Activated T-helper 1 cell treated with anti-CD3 and anti-CD28 coated beads, Interleukin-12 subunit alpha, Interleukin-12 subunit beta, Interleukin-2, Interleukin-4 antibody, amounts not matched to agents 30 ng/mL and 10 ng/mL and 1 ng/mL, durations not matched to agents 14 hours and 24 hours and 36 hours (primary cell): ENCODE measurements at regions not wholly inside any gene's neighbourhood (a gene's known extent, or its start where the extent isn't known, plus 50 kb on each side); places are given as distances from the start of the nearest gene placed in this dataset.

Experiments used
- DNase-seq: peaks from one replicate; pipeline ENCODE4 v3.0.0; 2021; ENCODE audit warnings: low spot score
- H3K27ac Mint-ChIP-seq: one replicate; pipeline ENCODE4 v1.8.0; 2021; ENCODE audit warnings: mild to moderate bottlenecking, mixed read lengths
- H3K27me3 Mint-ChIP-seq: one replicate; pipeline ENCODE4 v1.8.0; 2022; ENCODE audit warnings: mild to moderate bottlenecking, moderate library complexity, mixed read lengths; ENCODE audit not compliant: insufficient read depth
- H3K36me3 Mint-ChIP-seq: one replicate; pipeline ENCODE4 v1.8.0; 2021; ENCODE audit warnings: low read depth, mixed read lengths
- H3K4me1 Mint-ChIP-seq: one replicate; pipeline ENCODE4 v1.8.0; 2021; ENCODE audit warnings: low read depth, mixed read lengths
- H3K4me3 Mint-ChIP-seq: one replicate; pipeline ENCODE4 v1.8.0; 2021; ENCODE audit warnings: mild to moderate bottlenecking, moderate library complexity, mixed read lengths
- H3K9me3 Mint-ChIP-seq: one replicate; pipeline ENCODE4 v1.8.0; 2021; ENCODE audit warnings: mixed read lengths
- intact Hi-C: fragments of 100-400 bp; cut with micrococcal nuclease; formaldehyde crosslinking; loops from one replicate; pipeline ENCODE4 v1.15.1; 2024

DNA sequence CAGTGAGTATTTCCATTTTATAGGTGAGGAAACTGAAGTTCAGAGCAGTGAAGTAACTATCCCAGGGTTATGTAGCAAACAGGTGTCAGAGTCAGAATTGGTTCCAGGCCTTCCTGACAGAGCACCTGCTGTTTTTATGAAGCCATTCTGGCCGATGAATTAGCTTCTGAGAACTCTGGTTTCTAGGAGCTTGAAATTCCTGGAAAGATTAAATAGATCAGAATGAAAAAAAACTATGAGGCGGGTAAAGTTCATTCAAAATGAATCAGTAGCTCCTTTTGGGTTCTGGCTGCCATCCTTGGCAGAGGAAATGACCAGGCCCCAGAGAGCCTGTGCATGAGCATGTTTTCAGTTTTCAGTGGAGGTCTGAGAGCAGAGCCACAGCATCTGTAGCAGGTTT lies 59.3 kb upstream of the CFAP161 start:
- DNase-seq, result no peak
- intact Hi-C loops, result no loop called here
- H3K27ac Mint-ChIP-seq, result peak overlapping the region; percentile 48
- H3K4me3 Mint-ChIP-seq, result no peak overlapping the region
- peaks cover 16% of the 10 kb centered on the region for H3K9me3 Mint-ChIP-seq
- H3K4me1 Mint-ChIP-seq, result peaks cover 20% of the 10 kb centered on the region
- H3K27me3 Mint-ChIP-seq, result peaks cover 9% of the 10 kb centered on the region
- peaks cover 4% of the 10 kb centered on the region for H3K36me3 Mint-ChIP-seq

DNA sequence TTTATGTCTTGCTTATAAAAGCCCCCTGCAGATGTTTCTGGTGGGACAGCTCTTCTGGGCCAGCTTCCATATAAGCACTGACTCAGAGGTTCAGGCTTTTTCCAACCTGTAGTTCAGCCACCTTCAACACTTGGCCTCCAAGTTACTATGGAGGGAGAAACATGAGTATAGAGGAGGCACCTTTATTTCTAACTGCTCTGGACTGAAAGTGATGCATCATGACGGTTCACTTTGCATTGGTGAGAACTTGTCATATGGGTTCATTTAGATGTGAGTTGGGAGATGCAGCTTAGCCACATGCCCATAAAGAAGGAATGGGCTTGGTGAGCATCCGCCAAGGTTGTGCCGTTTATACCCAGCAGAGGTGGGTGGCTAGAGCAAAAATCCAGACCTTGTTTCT lies 58.8 kb upstream of the CFAP161 start:
- H3K9me3 Mint-ChIP-seq, result peaks cover 16% of the 10 kb centered on the region
- peaks cover 4% of the 10 kb centered on the region for H3K36me3 Mint-ChIP-seq
- H3K4me3 Mint-ChIP-seq, result no peak overlapping the region
- H3K27me3 Mint-ChIP-seq, result peaks cover 9% of the 10 kb centered on the region
- intact Hi-C loops, result no loop called here
- H3K4me1 Mint-ChIP-seq, result peaks cover 20% of the 10 kb centered on the region
- no peak for DNase-seq
- peak overlapping the region; percentile 48 for H3K27ac Mint-ChIP-seq

DNA sequence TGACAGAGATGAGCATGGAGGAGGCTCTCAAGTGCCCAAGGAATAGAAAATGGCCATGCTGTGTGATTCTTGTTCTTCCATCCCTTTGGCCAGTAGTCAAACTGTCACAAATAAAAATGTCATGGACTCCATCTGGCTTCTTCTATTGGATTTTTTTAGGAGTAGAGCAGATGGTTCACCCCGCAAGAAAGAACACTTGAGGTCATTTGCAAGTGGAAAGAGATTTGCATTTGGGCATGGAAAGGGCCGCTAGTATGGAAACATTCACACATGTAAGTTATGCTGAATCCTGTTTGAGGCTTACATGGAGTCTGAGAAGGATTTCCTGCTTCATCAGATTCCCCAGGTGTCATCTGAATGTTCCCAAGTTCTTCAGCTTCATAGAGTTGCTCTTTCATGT lies 53.1 kb upstream of the CFAP161 start:
- intact Hi-C loops, result no loop called here
- no peak overlapping the region for H3K27ac Mint-ChIP-seq
- H3K4me3 Mint-ChIP-seq, result no peak overlapping the region
- H3K27me3 Mint-ChIP-seq, result peaks cover 4% of the 10 kb centered on the region
- H3K4me1 Mint-ChIP-seq, result peaks cover 14% of the 10 kb centered on the region
- no peak for DNase-seq
- H3K36me3 Mint-ChIP-seq, result peaks cover 4% of the 10 kb centered on the region
- peaks cover 12% of the 10 kb centered on the region for H3K9me3 Mint-ChIP-seq

DNA sequence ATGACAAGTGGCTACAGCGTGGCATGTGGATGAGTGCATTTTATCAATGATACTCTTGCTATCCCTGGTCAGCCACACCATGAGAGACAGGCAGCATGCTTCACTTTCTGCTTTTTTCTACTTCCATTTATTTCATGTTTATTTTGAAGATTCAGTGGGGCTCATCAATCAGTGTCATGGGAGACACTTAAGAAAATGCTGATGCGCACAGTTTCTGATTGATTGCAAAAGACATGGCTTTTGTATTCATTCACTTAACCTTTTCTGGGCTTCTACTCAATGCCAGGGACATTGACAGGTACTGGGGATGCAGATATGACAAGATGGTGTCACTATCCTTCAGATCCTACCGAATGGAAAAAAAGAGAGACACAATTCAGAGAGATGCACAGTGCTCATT lies 50.9 kb upstream of the CFAP161 start:
- H3K27ac Mint-ChIP-seq, result no peak overlapping the region
- intact Hi-C loops, result no loop called here
- no peaks in the 10 kb centered on the region for H3K9me3 Mint-ChIP-seq
- peaks cover 6% of the 10 kb centered on the region for H3K27me3 Mint-ChIP-seq
- no peak overlapping the region for H3K4me3 Mint-ChIP-seq
- peaks cover 15% of the 10 kb centered on the region for H3K4me1 Mint-ChIP-seq
- DNase-seq, result no peak
- no peaks in the 10 kb centered on the region for H3K36me3 Mint-ChIP-seq
